Astrocyte of the spinal cord (primary cell): ENCODE measurements at regions not wholly inside any gene's neighbourhood (a gene's known extent, or its start where the extent isn't known, plus 50 kb on each side); places are given as distances from the start of the nearest gene placed in this dataset.

Experiments
- DNase-seq: peaks from one replicate; pipeline ENCODE4 v3.0.0; 2011; ENCODE audit warnings: low read depth, low spot score
- H3K4me3 ChIP-seq: 2 replicates; pipeline ENCODE4 v1.5.1; 2011; ENCODE audit warnings: low read depth, mild to moderate bottlenecking, low read length, moderate library complexity
- in situ Hi-C: cut with HindIII; loops from 2 replicates; pipeline ENCODE4 v1.10.0; 2017; ENCODE audit warnings: low sequenced_read_pairs
- TF ChIP-seq, protein P1 (sequence below): IDR thresholded peaks from 2 replicates; pipeline ENCODE4 v1.5.1; 2012; ENCODE audit warnings: low read depth, mild to moderate bottlenecking, low read length, inconsistent platforms

- no peak for DNase-seq
- TF ChIP-seq, protein P1, sequence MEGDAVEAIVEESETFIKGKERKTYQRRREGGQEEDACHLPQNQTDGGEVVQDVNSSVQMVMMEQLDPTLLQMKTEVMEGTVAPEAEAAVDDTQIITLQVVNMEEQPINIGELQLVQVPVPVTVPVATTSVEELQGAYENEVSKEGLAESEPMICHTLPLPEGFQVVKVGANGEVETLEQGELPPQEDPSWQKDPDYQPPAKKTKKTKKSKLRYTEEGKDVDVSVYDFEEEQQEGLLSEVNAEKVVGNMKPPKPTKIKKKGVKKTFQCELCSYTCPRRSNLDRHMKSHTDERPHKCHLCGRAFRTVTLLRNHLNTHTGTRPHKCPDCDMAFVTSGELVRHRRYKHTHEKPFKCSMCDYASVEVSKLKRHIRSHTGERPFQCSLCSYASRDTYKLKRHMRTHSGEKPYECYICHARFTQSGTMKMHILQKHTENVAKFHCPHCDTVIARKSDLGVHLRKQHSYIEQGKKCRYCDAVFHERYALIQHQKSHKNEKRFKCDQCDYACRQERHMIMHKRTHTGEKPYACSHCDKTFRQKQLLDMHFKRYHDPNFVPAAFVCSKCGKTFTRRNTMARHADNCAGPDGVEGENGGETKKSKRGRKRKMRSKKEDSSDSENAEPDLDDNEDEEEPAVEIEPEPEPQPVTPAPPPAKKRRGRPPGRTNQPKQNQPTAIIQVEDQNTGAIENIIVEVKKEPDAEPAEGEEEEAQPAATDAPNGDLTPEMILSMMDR: no peak
- in situ Hi-C loops: no loop called here
- no peak overlapping the region for H3K4me3 ChIP-seq
Measured at GRCh38 chr10:129236274-129236691, 230.8 kb upstream of the MGMT start.

- H3K4me3 ChIP-seq: no peak overlapping the region
- no peak for DNase-seq
- TF ChIP-seq, protein P1: no peak
- in situ Hi-C loops: no loop called here
Measured at GRCh38 chr10:129241461-129241860, 225.6 kb upstream of the MGMT start.

GRCh38 chr10:129244298-129244697 lies 222.7 kb upstream of the MGMT start:
- TF ChIP-seq, protein P1: no peak
- no peak for DNase-seq
- H3K4me3 ChIP-seq: no peak overlapping the region
- in situ Hi-C loops: no loop called here

GRCh38 chr10:129244757-129245156 lies 222.3 kb upstream of the MGMT start:
- in situ Hi-C loops: no loop called here
- H3K4me3 ChIP-seq: no peak overlapping the region
- DNase-seq: no peak
- TF ChIP-seq, protein P1: no peak

GRCh38 chr10:129253161-129253864 lies 213.7 kb upstream of the MGMT start:
- TF ChIP-seq, protein P1: no peak
- no peak for DNase-seq
- in situ Hi-C loops: no loop called here
- no peak overlapping the region for H3K4me3 ChIP-seq

- TF ChIP-seq, protein P1: no peak
- in situ Hi-C loops: no loop called here
- H3K4me3 ChIP-seq: no peak overlapping the region
- DNase-seq: no peak
Measured at GRCh38 chr10:129253865-129254179, 213.2 kb upstream of the MGMT start.
